HUES6 (cell line): ENCODE measurements at regions not wholly inside any gene's neighbourhood (a gene's known extent, or its start where the extent isn't known, plus 50 kb on each side); places are given as distances from the start of the nearest gene placed in this dataset.

ENCODE experiments used
- H3K27ac ChIP-seq: 2 replicates; pipeline ENCODE4 v1.7.0; 2013; ENCODE audit warnings: low read depth, mild to moderate bottlenecking, low read length, inconsistent platforms
- H3K27me3 ChIP-seq: 2 replicates; pipeline ENCODE4 v1.6.1; 2013; ENCODE audit warnings: low read length; ENCODE audit not compliant: control insufficient read depth, insufficient read depth
- H3K36me3 ChIP-seq: 2 replicates; pipeline ENCODE4 v1.6.1; 2013; ENCODE audit warnings: low read length; ENCODE audit not compliant: control insufficient read depth, insufficient read depth
- H3K4me1 ChIP-seq: 2 replicates; pipeline ENCODE4 v1.6.1; 2013; ENCODE audit warnings: low read length; ENCODE audit not compliant: control insufficient read depth, insufficient read depth
- H3K4me3 ChIP-seq: 2 replicates; pipeline ENCODE4 v1.5.1; 2013; ENCODE audit warnings: low read depth, low read length
- H3K9ac ChIP-seq: one replicate; pipeline ENCODE4 v1.6.1; 2013; ENCODE audit warnings: mild to moderate bottlenecking, low read length
- H3K9me3 ChIP-seq: 2 replicates; pipeline ENCODE4 v1.6.1; 2013; ENCODE audit warnings: low read depth, low read length; ENCODE audit not compliant: control insufficient read depth, insufficient read depth

DNA sequence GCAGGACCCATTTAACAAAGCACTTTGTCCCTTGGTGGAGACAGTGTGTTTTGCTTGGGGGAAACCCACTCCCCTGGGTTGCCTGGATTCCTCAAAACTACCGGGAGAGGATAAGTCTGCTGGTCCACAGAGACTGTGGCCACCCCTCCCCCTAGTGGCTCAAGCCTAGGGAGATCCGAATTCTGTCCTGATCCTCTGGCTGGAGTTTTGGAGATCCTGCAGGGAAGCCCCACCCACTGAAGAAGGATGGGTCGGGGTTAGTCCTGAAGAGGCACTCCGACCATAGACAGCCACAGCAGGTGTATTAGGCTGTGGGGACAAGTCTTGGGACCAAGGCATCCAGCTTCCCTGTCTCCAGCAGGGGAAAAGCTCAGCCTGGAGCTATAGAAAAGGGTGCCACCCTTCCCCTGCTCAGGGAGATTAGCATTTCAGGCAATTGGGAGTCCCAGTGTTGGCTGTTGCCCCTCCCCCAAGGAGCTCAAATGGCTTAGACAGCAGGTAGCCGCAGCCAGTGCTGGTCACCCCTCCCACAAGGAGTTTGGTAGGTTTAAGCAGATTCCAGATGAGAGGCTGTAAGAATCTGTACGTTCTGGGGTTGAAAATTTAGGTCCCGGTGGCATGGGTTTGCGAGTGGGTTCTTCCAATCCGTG lies 750.0 kb downstream of the TBC1D32 start:
- Histone ChIP-seq H3K9me3 (no peaks in the 10 kb centered on the region), H3K4me3 (no peak overlapping the region), H3K36me3 (no peaks in the 10 kb centered on the region)

GRCh38 chr6:120576061-120576460 lies 758.2 kb downstream of the TBC1D32 start:
- no peak overlapping the region for H3K4me3 ChIP-seq

More for the DNA sequence above, 750.0 kb downstream of the TBC1D32 start:
- no peak overlapping the region for H3K27ac ChIP-seq
- H3K27me3 ChIP-seq: no peaks in the 10 kb centered on the region
- peaks cover 12% of the 10 kb centered on the region for H3K4me1 ChIP-seq
- no peak overlapping the region for H3K9ac ChIP-seq

DNA sequence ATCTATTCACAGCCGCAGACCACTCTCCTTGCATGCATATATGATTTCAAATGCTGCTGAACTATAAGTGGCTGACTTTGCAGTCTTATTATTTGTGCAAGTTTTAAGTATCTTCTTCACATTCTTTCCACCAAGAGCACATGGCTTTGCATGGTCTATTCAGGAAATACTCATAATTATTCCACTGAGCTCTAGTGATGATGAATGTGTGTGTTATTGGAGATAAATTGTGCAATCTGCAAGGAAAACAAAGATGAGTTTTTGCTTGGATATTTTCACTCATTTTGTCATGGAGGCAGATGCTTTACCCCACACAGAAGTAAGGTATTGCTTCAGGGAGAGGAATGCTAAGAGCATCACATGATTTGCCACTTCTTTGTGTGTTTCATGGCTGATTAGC lies 764.6 kb downstream of the TBC1D32 start:
- Histone ChIP-seq H3K4me1 (no peaks in the 10 kb centered on the region), H3K9me3 (0 out of 2 replicates have a peak, but pooled peaks cover 3% of the 10 kb centered on the region)

More at GRCh38 chr6:120576061-120576460, 758.2 kb downstream of the TBC1D32 start:
- H3K27me3 ChIP-seq: no peaks in the 10 kb centered on the region
- H3K36me3 ChIP-seq: no peaks in the 10 kb centered on the region
- H3K9me3 ChIP-seq: no peaks in the 10 kb centered on the region
- H3K4me1 ChIP-seq: no peaks in the 10 kb centered on the region
- H3K27ac ChIP-seq: no peak overlapping the region
- no peak overlapping the region for H3K9ac ChIP-seq

DNA sequence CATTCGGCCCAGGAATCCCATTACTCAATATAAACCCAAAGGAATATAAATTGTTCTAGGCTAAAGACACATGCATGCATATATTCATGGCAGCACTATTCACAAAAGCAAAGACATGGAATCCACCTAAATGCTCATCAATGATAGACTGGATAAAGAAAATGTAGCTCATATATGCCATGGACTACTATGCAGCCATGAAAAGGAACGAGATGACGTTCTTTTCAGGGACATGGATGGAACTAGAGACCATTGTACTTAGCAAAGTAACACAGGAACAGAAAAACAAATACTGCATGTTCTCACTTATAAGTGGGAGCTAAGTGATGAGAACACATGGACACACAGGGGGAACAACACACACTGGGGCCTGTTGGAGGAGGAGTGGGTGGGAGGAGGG lies 769.5 kb downstream of the TBC1D32 start:
- Histone ChIP-seq H3K4me1 (no peaks in the 10 kb centered on the region), H3K4me3 (no peak overlapping the region), H3K36me3 (no peaks in the 10 kb centered on the region), H3K9ac (no peak overlapping the region), H3K9me3 (0 out of 2 replicates have a peak, but pooled peaks cover 4% of the 10 kb centered on the region), H3K27ac (no peak overlapping the region), H3K27me3 (no peaks in the 10 kb centered on the region)

More for the DNA sequence above, 764.6 kb downstream of the TBC1D32 start:
- Histone ChIP-seq H3K27ac (no peak overlapping the region), H3K9ac (no peak overlapping the region), H3K27me3 (no peaks in the 10 kb centered on the region), H3K4me3 (no peak overlapping the region), H3K36me3 (no peaks in the 10 kb centered on the region)

DNA sequence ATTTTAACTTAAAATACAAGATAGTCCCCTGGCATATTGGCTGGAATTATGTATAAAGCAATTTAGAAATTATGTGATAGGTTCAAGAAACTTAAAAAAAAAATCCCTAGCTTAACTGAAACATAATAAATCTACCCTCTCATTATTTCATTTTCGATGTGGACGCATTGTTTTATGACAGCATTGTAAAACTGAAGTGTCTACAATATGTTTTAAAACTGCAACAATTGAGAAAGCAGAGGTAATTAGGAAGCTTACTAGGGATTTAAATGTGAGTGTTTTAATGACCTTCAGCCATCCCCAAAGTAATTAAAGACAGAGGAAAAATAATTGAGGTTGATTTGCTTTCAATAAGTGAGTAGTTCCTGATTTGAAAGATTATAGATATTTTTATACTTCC lies 776.0 kb downstream of the TBC1D32 start:
- H3K4me3 ChIP-seq: no peak overlapping the region
- H3K9ac ChIP-seq: no peak overlapping the region
- no peaks in the 10 kb centered on the region for H3K27me3 ChIP-seq
- no peaks in the 10 kb centered on the region for H3K9me3 ChIP-seq
- no peak overlapping the region for H3K27ac ChIP-seq
- no peaks in the 10 kb centered on the region for H3K36me3 ChIP-seq
- H3K4me1 ChIP-seq: no peaks in the 10 kb centered on the region

- H3K4me1 ChIP-seq: no peaks in the 10 kb centered on the region
These were observed 776.7 kb downstream of the TBC1D32 start for GRCh38 chr6:120557554-120557953.

DNA sequence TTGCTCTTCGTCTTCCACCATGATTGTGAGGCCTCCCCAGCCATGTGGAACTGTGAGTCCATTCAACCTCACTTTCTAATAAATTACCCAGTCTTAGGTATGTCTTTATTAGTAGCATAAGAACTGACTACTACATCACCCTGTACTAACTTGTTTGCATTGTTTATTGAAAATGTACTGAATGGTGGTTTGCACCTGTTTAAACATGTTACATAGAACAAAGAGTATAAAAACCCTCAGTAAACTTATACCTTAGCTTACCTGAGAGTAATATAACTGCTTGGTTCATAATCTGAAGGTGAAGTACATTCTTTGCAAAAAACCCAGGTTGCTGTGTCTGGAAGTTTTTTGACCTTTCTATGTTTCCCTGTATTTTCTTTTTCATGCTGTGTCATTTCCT lies 777.8 kb downstream of the TBC1D32 start:
- H3K27ac ChIP-seq: no peak overlapping the region
- no peak overlapping the region for H3K9ac ChIP-seq
- H3K27me3 ChIP-seq: no peaks in the 10 kb centered on the region
- H3K4me1 ChIP-seq: no peaks in the 10 kb centered on the region
- H3K4me3 ChIP-seq: no peak overlapping the region
- H3K9me3 ChIP-seq: no peaks in the 10 kb centered on the region
- no peaks in the 10 kb centered on the region for H3K36me3 ChIP-seq

More at GRCh38 chr6:120557554-120557953, 776.7 kb downstream of the TBC1D32 start:
- Histone ChIP-seq H3K4me3 (no peak overlapping the region), H3K27me3 (no peaks in the 10 kb centered on the region), H3K9me3 (no peaks in the 10 kb centered on the region), H3K36me3 (no peaks in the 10 kb centered on the region), H3K27ac (no peak overlapping the region), H3K9ac (no peak overlapping the region)

- no peaks in the 10 kb centered on the region for H3K9me3 ChIP-seq
- no peaks in the 10 kb centered on the region for H3K4me1 ChIP-seq
These were observed 780.9 kb downstream of the TBC1D32 start for GRCh38 chr6:120553353-120553752.

DNA sequence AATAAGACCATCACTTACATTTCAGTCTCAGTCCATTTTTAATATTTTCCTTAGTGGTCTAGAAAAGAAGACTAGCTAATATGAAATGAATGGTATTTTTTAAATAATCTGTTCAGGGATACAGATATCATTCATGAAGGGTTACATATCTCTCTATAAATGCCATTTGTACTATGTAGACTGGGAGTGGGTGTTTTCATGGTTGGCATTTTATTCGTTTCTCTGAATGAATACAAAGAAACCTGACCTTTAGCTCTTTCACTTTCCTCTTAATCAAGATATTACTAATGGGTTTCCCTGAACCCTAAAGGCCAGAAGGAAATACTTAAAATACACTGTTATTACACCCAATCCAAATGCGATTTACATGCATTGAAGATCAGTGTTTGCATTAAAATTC lies 788.9 kb downstream of the TBC1D32 start:
- no peaks in the 10 kb centered on the region for H3K36me3 ChIP-seq
- no peaks in the 10 kb centered on the region for H3K4me1 ChIP-seq
- no peak overlapping the region for H3K4me3 ChIP-seq
- no peaks in the 10 kb centered on the region for H3K27me3 ChIP-seq
- H3K27ac ChIP-seq: no peak overlapping the region
- H3K9ac ChIP-seq: no peak overlapping the region
- H3K9me3 ChIP-seq: no peaks in the 10 kb centered on the region

More at GRCh38 chr6:120553353-120553752, 780.9 kb downstream of the TBC1D32 start:
- H3K4me3 ChIP-seq: no peak overlapping the region
- H3K27ac ChIP-seq: no peak overlapping the region
- no peaks in the 10 kb centered on the region for H3K27me3 ChIP-seq
- no peak overlapping the region for H3K9ac ChIP-seq
- no peaks in the 10 kb centered on the region for H3K36me3 ChIP-seq

DNA sequence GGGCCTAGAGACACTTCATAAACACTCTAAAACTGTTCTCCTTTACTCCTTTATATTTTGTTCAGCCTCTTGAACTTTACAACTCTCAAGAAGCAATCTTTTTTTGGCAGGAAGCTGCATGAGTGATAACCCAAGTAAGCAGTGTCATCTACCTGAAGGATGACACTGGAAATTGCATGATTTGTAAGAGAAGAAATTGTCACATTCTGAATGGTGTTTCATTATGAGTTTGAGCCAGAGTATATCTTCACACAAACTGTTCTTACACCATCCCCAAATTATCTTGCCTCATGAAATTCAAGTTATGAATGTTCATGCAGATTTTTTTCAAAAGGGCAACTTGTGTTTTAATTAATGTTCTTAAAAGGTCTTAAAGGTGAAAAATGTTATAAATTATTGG lies 799.3 kb downstream of the TBC1D32 start:
- Histone ChIP-seq H3K27ac (no peak overlapping the region), H3K27me3 (no peaks in the 10 kb centered on the region), H3K9ac (no peak overlapping the region), H3K9me3 (no peaks in the 10 kb centered on the region), H3K4me1 (no peaks in the 10 kb centered on the region), H3K4me3 (no peak overlapping the region), H3K36me3 (no peaks in the 10 kb centered on the region)

GRCh38 chr6:120526576-120526975 lies 807.7 kb downstream of the TBC1D32 start:
- Histone ChIP-seq H3K27ac (no peak overlapping the region), H3K36me3 (no peaks in the 10 kb centered on the region), H3K9me3 (no peaks in the 10 kb centered on the region)

More at GRCh38 chr6:120526576-120526975, 807.7 kb downstream of the TBC1D32 start:
- Histone ChIP-seq H3K27me3 (no peaks in the 10 kb centered on the region), H3K9ac (no peak overlapping the region), H3K4me1 (no peaks in the 10 kb centered on the region), H3K4me3 (no peak overlapping the region)
